Endodermal cell (in vitro differentiated cells): ENCODE measurements at regions not wholly inside any gene's neighbourhood (a gene's known extent, or its start where the extent isn't known, plus 50 kb on each side); places are given as distances from the start of the nearest gene placed in this dataset.

ENCODE experiments used
- DNase-seq: peaks from one replicate; pipeline ENCODE4 v3.0.0-alpha.2; 2017
- H3K27ac ChIP-seq: 2 replicates; pipeline ENCODE4 v1.5.1; 2013; ENCODE audit warnings: mild to moderate bottlenecking, low read depth, low read length, moderate library complexity
- H3K27me3 ChIP-seq: 2 replicates; pipeline ENCODE4 v1.6.1; 2013; ENCODE audit warnings: mild to moderate bottlenecking, low read length, moderate library complexity; ENCODE audit not compliant: insufficient read depth, control insufficient read depth, poor library complexity, severe bottlenecking
- H3K36me3 ChIP-seq: 2 replicates; pipeline ENCODE4 v1.7.0; 2013; ENCODE audit warnings: mild to moderate bottlenecking, low read length, moderate library complexity; ENCODE audit not compliant: control insufficient read depth, insufficient read depth
- H3K4me1 ChIP-seq: one replicate; pipeline ENCODE4 v1.7.0; 2013; ENCODE audit warnings: low read length; ENCODE audit not compliant: control insufficient read depth, insufficient read depth
- H3K4me3 ChIP-seq: 2 replicates; pipeline ENCODE4 v1.5.1; 2013; ENCODE audit warnings: mild to moderate bottlenecking, low read length, moderate library complexity
- H3K9ac ChIP-seq: 2 replicates; pipeline ENCODE4 v1.6.1; 2013; ENCODE audit warnings: mild to moderate bottlenecking, low read length, moderate library complexity; ENCODE audit not compliant: poor library complexity, severe bottlenecking; ENCODE audit errors: extremely low read depth
- H3K9me3 ChIP-seq: 2 replicates; pipeline ENCODE4 v1.6.1; 2013; ENCODE audit warnings: mild to moderate bottlenecking, low read length, moderate library complexity; ENCODE audit not compliant: control insufficient read depth
- H3K27ac Mint-ChIP-seq: 2 replicates; pipeline ENCODE4 v1.8.0; 2020; ENCODE audit warnings: mixed read lengths
- H3K27me3 Mint-ChIP-seq: 2 replicates; pipeline ENCODE4 v1.8.0; 2021; ENCODE audit warnings: mild to moderate bottlenecking, mixed read lengths; ENCODE audit not compliant: insufficient read depth
- H3K36me3 Mint-ChIP-seq: 2 replicates; pipeline ENCODE4 v1.8.0; 2020; ENCODE audit warnings: low read depth, mixed read lengths
- H3K4me1 Mint-ChIP-seq: 2 replicates; pipeline ENCODE4 v1.8.0; 2020; ENCODE audit warnings: mixed read lengths
- H3K4me3 Mint-ChIP-seq: 2 replicates; pipeline ENCODE4 v1.8.0; 2020; ENCODE audit warnings: mild to moderate bottlenecking, moderate library complexity, mixed read lengths
- H3K9me3 Mint-ChIP-seq: 2 replicates; pipeline ENCODE4 v1.8.0; 2020; ENCODE audit warnings: mild to moderate bottlenecking, mixed read lengths
- WGBS, 2 experiments: methylation state at CpG; one replicate each; pipeline versions ENCODE4 v1.1.5 to v1.1.7; 2013; ENCODE audit warnings: missing lambda C conversion rate in 2 of 2, mixed read lengths in 1 of 2; ENCODE audit not compliant: insufficient coverage in 1 of 2, insufficient read length in 1 of 2; 5-methylcytosine and 5-hydroxymethylcytosine counted together
- TF ChIP-seq, protein P1 (sequence below): fragments of 200-600 bp; sonication (generic); conservative IDR thresholded peaks from 2 replicates; pipeline ENCODE4 v1.5.0; 2021; ENCODE audit warnings: antibody characterized with exemption, mild to moderate bottlenecking

- Mint-ChIP-seq H3K4me3 (no peak overlapping the region), H3K4me1 (no peaks in the 10 kb centered on the region), H3K9me3 (peaks cover 13% of the 10 kb centered on the region), H3K27ac (no peak overlapping the region), H3K27me3 (no peaks in the 10 kb centered on the region), H3K36me3 (no peaks in the 10 kb centered on the region)
- WGBS, 2 experiments, result 93 to 97% methylated on average over 3 of the region's 3 CpGs
- Histone ChIP-seq H3K36me3 (no peaks in the 10 kb centered on the region), H3K9ac (no peak overlapping the region), H3K9me3 (no peaks in the 10 kb centered on the region), H3K4me3 (no peak overlapping the region), H3K27ac (no peak overlapping the region), H3K27me3 (no peaks in the 10 kb centered on the region), H3K4me1 (no peaks in the 10 kb centered on the region)
- peak; percentile 34 for DNase-seq
- TF ChIP-seq, protein P1, sequence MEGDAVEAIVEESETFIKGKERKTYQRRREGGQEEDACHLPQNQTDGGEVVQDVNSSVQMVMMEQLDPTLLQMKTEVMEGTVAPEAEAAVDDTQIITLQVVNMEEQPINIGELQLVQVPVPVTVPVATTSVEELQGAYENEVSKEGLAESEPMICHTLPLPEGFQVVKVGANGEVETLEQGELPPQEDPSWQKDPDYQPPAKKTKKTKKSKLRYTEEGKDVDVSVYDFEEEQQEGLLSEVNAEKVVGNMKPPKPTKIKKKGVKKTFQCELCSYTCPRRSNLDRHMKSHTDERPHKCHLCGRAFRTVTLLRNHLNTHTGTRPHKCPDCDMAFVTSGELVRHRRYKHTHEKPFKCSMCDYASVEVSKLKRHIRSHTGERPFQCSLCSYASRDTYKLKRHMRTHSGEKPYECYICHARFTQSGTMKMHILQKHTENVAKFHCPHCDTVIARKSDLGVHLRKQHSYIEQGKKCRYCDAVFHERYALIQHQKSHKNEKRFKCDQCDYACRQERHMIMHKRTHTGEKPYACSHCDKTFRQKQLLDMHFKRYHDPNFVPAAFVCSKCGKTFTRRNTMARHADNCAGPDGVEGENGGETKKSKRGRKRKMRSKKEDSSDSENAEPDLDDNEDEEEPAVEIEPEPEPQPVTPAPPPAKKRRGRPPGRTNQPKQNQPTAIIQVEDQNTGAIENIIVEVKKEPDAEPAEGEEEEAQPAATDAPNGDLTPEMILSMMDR, result no peak
These were observed 285.0 kb upstream of the ZMIZ1 start for GRCh38 chr10:78783753-78784152.

- no peak for DNase-seq
- Histone ChIP-seq H3K27ac (no peak overlapping the region), H3K27me3 (no peaks in the 10 kb centered on the region), H3K9ac (no peak overlapping the region), H3K4me1 (no peaks in the 10 kb centered on the region), H3K4me3 (no peak overlapping the region), H3K9me3 (no peaks in the 10 kb centered on the region), H3K36me3 (no peaks in the 10 kb centered on the region)
- Mint-ChIP-seq H3K9me3 (peaks cover 13% of the 10 kb centered on the region), H3K36me3 (no peaks in the 10 kb centered on the region), H3K4me3 (no peak overlapping the region), H3K4me1 (no peaks in the 10 kb centered on the region), H3K27me3 (no peaks in the 10 kb centered on the region), H3K27ac (no peak overlapping the region)
- 64% methylated on average over 3 of the region's 3 CpGs; no CpG with 5 or more reads in 1 of the 2 experiments for WGBS, 2 experiments
- TF ChIP-seq, protein P1, result no peak
These were observed 284.2 kb upstream of the ZMIZ1 start for GRCh38 chr10:78784546-78784945.

GRCh38 chr10:78785066-78785465 lies 283.7 kb upstream of the ZMIZ1 start:
- TF ChIP-seq, protein P1, result no peak
- WGBS, 2 experiments, result 91 to 92% methylated on average over 4 of the region's 4 CpGs

More at GRCh38 chr10:78785066-78785465, 283.7 kb upstream of the ZMIZ1 start:
- Histone ChIP-seq H3K36me3 (no peaks in the 10 kb centered on the region), H3K27me3 (no peaks in the 10 kb centered on the region), H3K9ac (no peak overlapping the region), H3K4me3 (no peak overlapping the region), H3K27ac (no peak overlapping the region), H3K9me3 (no peaks in the 10 kb centered on the region), H3K4me1 (no peaks in the 10 kb centered on the region)
- Mint-ChIP-seq H3K9me3 (peaks cover 13% of the 10 kb centered on the region), H3K4me1 (no peaks in the 10 kb centered on the region), H3K27me3 (peaks cover under 1% of the 10 kb centered on the region), H3K27ac (no peak overlapping the region), H3K4me3 (no peak overlapping the region), H3K36me3 (no peaks in the 10 kb centered on the region)
- DNase-seq, result peak; percentile 35
